GM21786 (cell line): ENCODE measurements at regions not wholly inside any gene's neighbourhood (a gene's known extent, or its start where the extent isn't known, plus 50 kb on each side); places are given as distances from the start of the nearest gene placed in this dataset.

Experiments
- ATAC-seq: cut with Tn5 transposase; IDR thresholded peaks from one replicate; pipeline ENCODE4 v1.9.1; 2021; ENCODE audit not compliant: unreplicated experiment

GRCh38 chr20:39808613-39809012 lies 846.5 kb downstream of the DHX35 start:
- ATAC-seq: no peak

GRCh38 chr20:39800548-39800947 lies 838.4 kb downstream of the DHX35 start:
- peak; percentile 60 for ATAC-seq

- ATAC-seq: peak; percentile 60
Measured at GRCh38 chr20:39800111-39800510, 838.0 kb downstream of the DHX35 start.

GRCh38 chr20:39799366-39799965 lies 837.3 kb downstream of the DHX35 start:
- no peak for ATAC-seq

GRCh38 chr20:39795401-39796272 lies 833.5 kb downstream of the DHX35 start:
- no peak for ATAC-seq

GRCh38 chr20:39792334-39792733 lies 830.2 kb downstream of the DHX35 start:
- ATAC-seq: no peak

GRCh38 chr20:39789411-39789810 lies 827.3 kb downstream of the DHX35 start:
- no peak for ATAC-seq

- ATAC-seq: no peak
Measured at GRCh38 chr20:39785252-39785917, 823.2 kb downstream of the DHX35 start.

- ATAC-seq: no peak
Measured at GRCh38 chr20:39784693-39785092, 822.5 kb downstream of the DHX35 start.

GRCh38 chr20:39778847-39779604 lies 816.9 kb downstream of the DHX35 start:
- ATAC-seq: no peak

- no peak for ATAC-seq
Measured at GRCh38 chr20:39778431-39778830, 816.3 kb downstream of the DHX35 start.

- ATAC-seq: no peak
Measured at GRCh38 chr20:39777610-39778009, 815.5 kb downstream of the DHX35 start.

- ATAC-seq: no peak
Measured at GRCh38 chr20:39775110-39775509, 813.0 kb downstream of the DHX35 start.

GRCh38 chr20:39773380-39774000 lies 811.3 kb downstream of the DHX35 start:
- ATAC-seq: no peak

- ATAC-seq: no peak
Measured at GRCh38 chr20:39767352-39767751, 805.2 kb downstream of the DHX35 start.

- ATAC-seq: no peak
Measured at GRCh38 chr20:39766333-39766732, 804.2 kb downstream of the DHX35 start.

- ATAC-seq: no peak
Measured at GRCh38 chr20:39762716-39763115, 800.6 kb downstream of the DHX35 start.

- no peak for ATAC-seq
Measured at GRCh38 chr20:39758876-39759275, 796.7 kb downstream of the DHX35 start.

- ATAC-seq: no peak
Measured at GRCh38 chr20:39756828-39757227, 794.7 kb downstream of the DHX35 start.

- no peak for ATAC-seq
Measured at GRCh38 chr20:39756369-39756768, 794.2 kb downstream of the DHX35 start.
